SK-N-MC (cell line): ENCODE measurements at regions not wholly inside any gene's neighbourhood (a gene's known extent, or its start where the extent isn't known, plus 50 kb on each side); places are given as distances from the start of the nearest gene placed in this dataset.

Experiments used
- DNase-seq: peaks from one replicate; pipeline ENCODE4 v3.0.0-alpha.2; 2011; ENCODE audit warnings: low read depth, low spot score
- H3K27ac ChIP-seq: fragments of 200-600 bp; sonication (generic); 2 replicates; pipeline ENCODE4 v1.5.1; 2016; ENCODE audit warnings: mixed run types
- H3K36me3 ChIP-seq: fragments of 200-600 bp; sonication (generic); 2 replicates; pipeline ENCODE4 v1.6.1; 2017; ENCODE audit warnings: antibody characterized with exemption, low read length, mixed read lengths; ENCODE audit not compliant: insufficient read depth
- H3K4me3 ChIP-seq: fragments of 200-600 bp; sonication (generic); 2 replicates; pipeline ENCODE4 v1.5.1; 2016
- H3K9ac ChIP-seq: fragments of 200-600 bp; sonication (generic); 2 replicates; pipeline ENCODE4 v1.8.0; 2017; ENCODE audit warnings: mixed run types, mixed read lengths; ENCODE audit not compliant: insufficient read length
- H3K9me3 ChIP-seq: fragments of 200-600 bp; sonication (generic); 2 replicates; pipeline ENCODE4 v1.6.1; 2017; ENCODE audit warnings: low read depth, mild to moderate bottlenecking, antibody characterized with exemption, low read length, moderate library complexity, mixed read lengths
- EZH2 ChIP-seq: fragments of 200-600 bp; sonication (generic); IDR thresholded peaks from one replicate; pipeline ENCODE4 v1.6.1; 2017; ENCODE audit warnings: antibody characterized with exemption
- FOXP2 ChIP-seq: optimal IDR thresholded peaks from 2 replicates; pipeline ENCODE3; 2011; ENCODE audit warnings: mild to moderate bottlenecking, moderate library complexity; ENCODE audit not compliant: insufficient read depth; ENCODE audit errors: extremely low read length, control extremely low read depth
- POLR2AphosphoS5 ChIP-seq: IDR thresholded peaks from 2 replicates; pipeline ENCODE4 v1.6.1; 2012; ENCODE audit warnings: mild to moderate bottlenecking, low read depth, low read length, borderline replicate concordance

DNA sequence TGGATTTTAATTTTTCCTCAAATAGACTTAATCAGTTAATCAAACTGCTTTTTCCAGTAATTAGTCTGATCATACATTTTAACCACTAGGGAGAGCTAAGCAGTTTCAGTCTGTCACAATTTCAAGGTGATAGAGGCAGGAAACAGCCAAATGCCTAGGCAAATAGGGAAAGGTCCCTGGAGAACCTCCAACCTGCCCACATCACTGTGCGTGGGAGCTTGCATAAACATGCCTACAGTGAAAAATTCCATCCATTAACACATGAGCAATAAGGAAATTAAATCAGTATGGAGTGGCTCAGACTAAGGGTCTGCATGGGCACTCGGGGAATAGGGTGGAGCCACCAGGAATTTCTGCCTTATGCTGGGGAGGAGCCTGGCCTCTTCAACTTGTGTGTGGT, 74.6 kb downstream of the AASDHPPT start:
- no peak for DNase-seq
- Histone ChIP-seq H3K4me3 (no peak overlapping the region), H3K27ac (no peak overlapping the region), H3K36me3 (no peaks in the 10 kb centered on the region), H3K9me3 (no peaks in the 10 kb centered on the region), H3K9ac (no peak overlapping the region)
- TF ChIP-seq EZH2 (no peak), FOXP2 (no peak), POLR2AphosphoS5 (no peak)

DNA sequence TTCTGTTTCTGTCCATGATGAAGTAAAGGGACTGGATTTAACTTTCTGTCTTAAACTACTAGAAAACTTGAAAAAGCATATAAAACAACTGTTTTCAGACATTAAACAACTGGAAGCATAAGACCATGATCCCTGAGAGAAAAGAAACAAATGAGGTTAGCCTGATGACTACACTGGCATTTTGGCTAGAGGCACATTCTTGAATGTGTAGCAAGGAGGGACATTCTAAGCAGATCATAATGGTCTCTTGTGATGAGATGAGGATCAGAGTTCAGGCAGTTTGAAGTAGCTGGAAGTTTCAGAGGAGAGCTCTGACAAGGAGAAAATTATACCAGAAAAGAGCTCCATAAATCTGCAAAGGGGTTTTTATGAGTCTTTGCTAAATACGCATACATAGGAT, 75.4 kb downstream of the AASDHPPT start:
- no peak for DNase-seq
- H3K9me3 ChIP-seq, result no peaks in the 10 kb centered on the region
- no peak overlapping the region for H3K9ac ChIP-seq
- no peak for TF ChIP-seq EZH2
- no peak for TF ChIP-seq FOXP2
- no peak overlapping the region for H3K27ac ChIP-seq
- no peaks in the 10 kb centered on the region for H3K36me3 ChIP-seq
- H3K4me3 ChIP-seq, result no peak overlapping the region

DNA sequence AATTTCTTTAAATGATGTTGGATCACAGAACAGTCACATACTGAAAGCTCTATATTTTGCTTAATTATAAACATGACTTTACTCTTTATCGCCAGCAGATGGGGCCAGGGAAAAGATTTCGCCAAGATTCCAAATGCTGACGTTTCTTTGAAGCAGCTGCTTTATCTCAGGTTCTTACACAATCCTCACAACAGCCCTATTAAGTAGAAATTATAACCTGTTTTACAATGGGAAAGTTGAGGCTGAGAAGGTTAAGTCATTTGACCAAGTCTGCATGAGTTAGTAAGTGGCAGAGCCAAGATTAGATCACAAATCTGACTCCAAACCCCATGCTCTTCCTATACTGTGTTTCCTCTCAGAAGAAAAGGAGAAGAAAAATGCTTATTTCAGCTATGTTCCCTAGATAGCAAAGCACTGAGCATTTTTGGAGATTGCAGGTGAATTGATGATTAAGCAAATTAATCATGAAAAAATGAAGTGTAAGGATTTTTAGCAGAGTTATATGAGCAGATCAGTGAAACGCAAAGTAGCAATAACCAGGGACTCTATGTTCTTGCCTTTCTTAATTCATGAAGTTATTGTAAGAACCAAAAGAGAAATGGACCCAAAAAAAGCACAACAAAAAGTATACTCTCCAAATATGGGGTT, 79.0 kb downstream of the AASDHPPT start:
- H3K36me3 ChIP-seq, result no peaks in the 10 kb centered on the region
- DNase-seq, result peak; percentile 24
- no peak overlapping the region for H3K9ac ChIP-seq
- H3K27ac ChIP-seq, result no peak overlapping the region
- no peaks in the 10 kb centered on the region for H3K9me3 ChIP-seq
- TF ChIP-seq FOXP2, result no peak
- TF ChIP-seq EZH2, result no peak
- no peak for TF ChIP-seq POLR2AphosphoS5
- no peak overlapping the region for H3K4me3 ChIP-seq

DNA sequence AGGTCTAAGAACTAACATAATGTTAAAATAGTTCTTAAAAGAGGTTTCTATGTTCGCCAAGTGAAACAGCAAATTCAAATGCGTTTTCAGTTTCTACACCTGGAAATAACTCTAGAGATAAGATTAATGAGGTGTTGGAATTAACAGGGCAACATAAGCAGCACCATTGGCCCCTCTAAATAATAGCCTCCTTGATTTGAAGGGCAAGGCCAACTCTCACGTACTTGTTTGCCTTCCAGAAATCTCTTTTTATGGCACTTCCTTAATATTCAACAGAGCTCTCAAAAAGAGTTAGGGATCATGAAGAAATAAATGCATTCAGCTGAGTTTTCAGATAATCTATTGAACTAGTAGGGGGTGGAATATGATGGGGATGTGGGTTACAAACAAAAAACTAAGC, 80.9 kb downstream of the AASDHPPT start:
- no peak for DNase-seq
- Histone ChIP-seq H3K4me3 (no peak overlapping the region), H3K27ac (no peak overlapping the region), H3K9me3 (no peaks in the 10 kb centered on the region), H3K36me3 (no peaks in the 10 kb centered on the region), H3K9ac (no peak overlapping the region)
- no peak for TF ChIP-seq EZH2
- TF ChIP-seq FOXP2, result no peak
- TF ChIP-seq POLR2AphosphoS5, result no peak

DNA sequence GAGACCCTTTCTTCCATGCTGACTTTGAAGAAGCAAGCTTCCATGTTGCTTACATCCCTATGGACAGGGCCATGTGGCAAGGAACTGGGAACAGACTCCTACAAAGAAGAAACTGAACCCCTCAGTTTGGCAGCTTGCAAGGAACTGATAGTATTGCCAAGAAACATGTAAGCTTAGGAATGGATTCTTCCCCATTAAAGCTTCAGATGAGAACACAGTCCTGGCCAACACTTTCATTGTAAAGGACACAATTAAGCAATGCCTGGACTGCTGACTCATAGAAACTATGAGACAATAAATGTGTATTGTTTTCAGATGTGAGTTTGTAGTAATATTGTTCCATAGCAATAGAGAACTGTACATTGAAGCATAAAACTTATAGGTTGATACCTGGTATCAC, 82.4 kb downstream of the AASDHPPT start:
- TF ChIP-seq POLR2AphosphoS5, result no peak
- TF ChIP-seq FOXP2, result no peak
- TF ChIP-seq EZH2, result no peak
- no peak for DNase-seq
- H3K9ac ChIP-seq, result no peak overlapping the region

DNA sequence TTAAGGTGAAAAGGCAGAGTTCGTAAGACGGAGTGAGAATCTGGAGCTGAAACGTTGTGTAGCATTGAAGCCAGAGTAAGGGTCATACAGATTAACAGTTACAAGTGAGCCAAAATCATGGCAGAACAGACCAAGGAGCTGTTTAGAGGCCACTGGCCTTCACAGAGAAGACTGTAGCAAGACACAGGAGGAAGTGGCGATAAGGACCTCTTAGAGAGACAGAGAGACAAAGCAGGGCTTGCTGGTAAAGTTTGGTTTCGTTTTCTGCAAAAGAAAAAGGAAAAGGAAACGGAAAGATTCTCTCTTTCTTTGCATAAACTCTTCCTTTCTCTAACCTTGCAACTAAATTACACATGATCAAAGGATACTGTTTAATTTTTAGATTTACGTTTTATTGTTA, 83.0 kb downstream of the AASDHPPT start:
- no peak for TF ChIP-seq FOXP2
- TF ChIP-seq POLR2AphosphoS5, result no peak
- no peak for TF ChIP-seq EZH2
- Histone ChIP-seq H3K9ac (no peak overlapping the region), H3K27ac (no peak overlapping the region), H3K9me3 (no peaks in the 10 kb centered on the region), H3K4me3 (no peak overlapping the region), H3K36me3 (no peaks in the 10 kb centered on the region)
- DNase-seq, result no peak

More for the DNA sequence above, 82.4 kb downstream of the AASDHPPT start:
- no peak overlapping the region for H3K27ac ChIP-seq
- H3K4me3 ChIP-seq, result no peak overlapping the region
- H3K9me3 ChIP-seq, result no peaks in the 10 kb centered on the region
- H3K36me3 ChIP-seq, result no peaks in the 10 kb centered on the region

DNA sequence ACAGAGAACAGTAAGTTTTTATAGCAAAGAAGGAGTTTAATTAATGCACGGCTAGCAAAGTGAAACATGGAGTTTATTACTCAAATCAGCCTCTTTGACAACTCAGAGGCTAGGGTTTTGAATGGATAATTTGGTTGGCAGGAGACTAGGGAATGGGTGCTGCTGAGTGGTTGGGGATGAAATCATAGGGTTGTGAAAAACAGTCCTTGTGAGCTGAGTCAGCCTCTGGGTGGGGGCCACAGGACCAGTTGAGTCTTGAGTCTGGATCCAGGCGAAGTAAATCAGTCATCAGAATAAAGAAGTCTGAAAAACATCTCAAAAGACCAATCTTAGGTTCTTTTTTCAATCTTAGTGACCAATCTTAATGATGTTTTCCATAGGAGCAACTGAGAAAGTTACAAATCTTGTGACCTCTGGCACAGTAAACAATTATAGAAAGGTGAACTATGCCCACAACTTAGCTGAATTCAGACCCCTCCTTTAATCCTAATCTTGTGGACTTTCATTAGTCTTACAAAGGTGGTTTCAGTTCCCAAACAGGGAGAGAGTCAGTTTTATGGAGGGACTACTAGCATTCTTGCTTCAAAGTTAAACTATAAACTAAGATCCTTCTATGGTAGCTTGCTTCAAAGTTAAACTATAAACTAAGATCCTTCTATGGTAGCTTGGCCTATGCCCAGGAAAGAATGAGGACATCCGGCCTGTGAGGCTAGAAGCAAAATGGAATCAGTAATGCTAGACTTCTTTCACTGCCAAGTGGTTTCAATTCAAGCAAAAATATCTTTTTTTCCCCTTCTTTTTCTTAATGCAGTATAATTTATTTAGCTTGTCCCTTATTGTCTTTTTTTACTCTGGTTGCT, 84.5 kb downstream of the AASDHPPT start:
- no peak overlapping the region for H3K27ac ChIP-seq
- no peak overlapping the region for H3K4me3 ChIP-seq
- TF ChIP-seq EZH2, result no peak
- no peak for TF ChIP-seq POLR2AphosphoS5
- no peak for TF ChIP-seq FOXP2
- H3K9ac ChIP-seq, result no peak overlapping the region
- no peak for DNase-seq
- H3K9me3 ChIP-seq, result peaks cover 3% of the 10 kb centered on the region; the same call in 1 of the 2 replicates
- no peaks in the 10 kb centered on the region for H3K36me3 ChIP-seq

DNA sequence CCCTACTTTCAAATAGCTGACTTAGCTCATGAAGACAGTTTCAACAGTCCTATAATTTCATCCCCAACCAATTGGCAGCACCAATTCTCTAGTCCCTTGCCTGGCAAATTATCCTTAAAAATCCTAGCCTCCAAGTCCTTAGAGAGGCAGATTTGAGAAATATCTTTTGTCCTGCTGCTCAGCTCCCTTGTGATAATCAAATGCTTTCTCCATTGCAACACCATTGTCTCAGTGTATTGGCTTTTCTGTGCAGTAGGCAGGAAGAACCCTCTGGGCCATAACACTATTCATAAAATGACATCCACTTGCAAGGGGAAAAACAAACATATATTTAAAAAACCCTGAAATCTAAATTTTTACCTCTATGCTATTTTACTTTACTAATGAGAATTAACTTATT, 89.6 kb downstream of the AASDHPPT start:
- Histone ChIP-seq H3K4me3 (no peak overlapping the region), H3K36me3 (no peaks in the 10 kb centered on the region), H3K9ac (no peak overlapping the region), H3K9me3 (peaks cover 3% of the 10 kb centered on the region; the same call in 1 of the 2 replicates), H3K27ac (no peak overlapping the region)
- TF ChIP-seq FOXP2 (no peak), EZH2 (no peak), POLR2AphosphoS5 (no peak)
- no peak for DNase-seq

DNA sequence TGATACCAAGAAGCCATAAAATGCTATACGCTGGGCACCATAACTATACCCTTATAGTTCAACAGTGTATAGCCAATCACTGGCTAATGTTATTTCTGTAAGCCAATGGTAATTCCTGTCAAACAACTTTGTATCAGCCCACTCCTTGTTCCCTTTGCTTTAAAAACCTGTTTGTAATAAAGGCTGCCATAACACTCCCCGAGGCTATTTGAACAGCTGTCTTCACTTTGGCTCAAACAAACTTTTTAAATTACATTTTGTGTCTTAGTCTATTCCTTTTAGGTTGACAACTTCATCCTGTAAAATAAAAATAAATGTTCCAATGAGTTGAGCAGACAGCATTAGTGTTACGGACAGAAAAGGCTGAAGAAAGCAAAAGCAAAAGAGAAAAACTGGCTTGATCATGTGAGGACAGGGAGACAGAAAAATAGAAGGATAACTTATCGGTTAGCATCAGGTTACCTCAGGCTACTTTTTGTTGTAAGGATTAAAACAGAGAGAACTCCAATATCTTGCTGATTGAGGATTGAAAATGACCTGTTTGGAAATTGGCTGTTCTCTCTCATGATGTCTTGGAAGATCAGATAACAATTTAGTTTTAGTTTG, 95.0 kb downstream of the AASDHPPT start:
- Histone ChIP-seq H3K9ac (no peak overlapping the region), H3K27ac (peak overlapping the region; percentile 43; the same call in 1 of the 2 replicates), H3K36me3 (no peaks in the 10 kb centered on the region), H3K9me3 (no peaks in the 10 kb centered on the region), H3K4me3 (peak overlapping the region; percentile 8)
- peak; percentile 35; the same call in 1 of the 2 replicates for TF ChIP-seq POLR2AphosphoS5
- TF ChIP-seq EZH2, result no peak
- peak; percentile 68 for DNase-seq
